T-helper 2 cell (primary cell): ENCODE measurements at regions not wholly inside any gene's neighbourhood (a gene's known extent, or its start where the extent isn't known, plus 50 kb on each side); places are given as distances from the start of the nearest gene placed in this dataset.

Experiments used
- DNase-seq, 5 experiments: peaks; one replicate each; pipeline versions ENCODE4 v3.0.0 to v3.0.0-alpha.2; 2012 to 2022

DNA sequence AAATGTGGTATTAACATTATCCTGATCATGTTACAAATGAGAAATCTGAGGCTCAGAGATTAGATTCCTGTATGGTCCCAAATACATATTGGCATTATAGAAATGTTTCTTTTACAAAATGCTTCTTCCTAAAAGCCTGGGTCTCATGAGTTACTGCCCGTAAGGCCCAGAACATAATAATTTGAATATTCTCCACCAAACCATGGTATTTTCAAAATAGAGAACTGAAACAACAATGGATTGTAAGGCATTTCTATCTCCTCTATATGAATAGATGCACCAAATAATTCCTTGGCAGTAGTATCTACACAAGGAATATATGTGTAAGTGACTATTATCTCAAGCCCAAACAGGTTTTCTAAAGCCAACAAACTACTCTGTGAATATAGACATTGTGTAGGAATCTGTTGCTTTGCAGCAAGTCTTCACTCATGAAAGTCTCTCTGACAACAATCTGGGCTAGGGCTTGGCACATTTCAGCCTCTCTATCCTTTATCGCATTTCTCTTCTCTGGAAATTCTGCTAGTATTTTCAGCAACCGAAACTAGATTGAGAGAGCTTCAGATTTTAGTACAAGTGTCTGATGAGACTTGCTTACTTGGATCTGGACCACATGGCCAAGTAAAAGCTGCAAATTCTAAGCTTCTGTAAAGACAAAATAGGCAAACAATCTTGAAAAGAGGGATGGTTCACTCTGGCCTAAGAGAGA lies 112.8 kb upstream of the ARHGAP20 start:
- DNase-seq: no peak

DNA sequence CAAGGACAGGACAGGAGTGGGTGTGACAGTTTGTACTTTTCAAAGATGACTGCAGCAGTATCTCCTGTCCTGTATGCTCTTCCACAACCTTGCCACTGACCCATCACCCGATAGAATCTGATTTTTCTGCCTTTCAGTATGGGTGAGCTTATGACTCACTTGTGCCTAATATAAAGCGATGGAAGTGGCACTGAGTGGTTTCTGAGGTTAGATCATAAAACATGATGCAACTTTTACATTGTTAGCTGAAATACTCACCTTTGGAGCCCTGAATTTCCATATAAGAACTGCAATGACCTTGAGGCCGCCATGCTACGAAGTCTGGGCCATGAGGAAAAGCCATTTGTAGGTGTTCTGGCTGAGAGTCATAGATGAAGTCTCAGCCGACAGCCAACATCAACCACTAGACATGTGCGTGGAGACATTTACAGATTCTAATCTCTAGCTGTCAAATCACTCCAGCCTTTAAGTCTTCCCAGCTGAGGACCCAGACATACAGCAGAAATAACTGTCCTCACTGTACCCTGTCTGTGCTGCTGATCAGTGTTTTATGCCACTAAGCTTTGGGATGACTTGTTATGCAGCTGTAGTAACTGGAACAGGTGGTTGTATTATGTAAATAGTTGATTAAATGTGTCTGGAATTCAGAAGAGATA lies 105.9 kb upstream of the ARHGAP20 start:
- DNase-seq: peak in 1 of 5 experiments; percentile 58

GRCh38 chr11:110812086-110812733 lies 100.0 kb upstream of the ARHGAP20 start:
- no peak for DNase-seq

- DNase-seq: no peak
Measured at GRCh38 chr11:110809417-110810199, 97.4 kb upstream of the ARHGAP20 start.

DNA sequence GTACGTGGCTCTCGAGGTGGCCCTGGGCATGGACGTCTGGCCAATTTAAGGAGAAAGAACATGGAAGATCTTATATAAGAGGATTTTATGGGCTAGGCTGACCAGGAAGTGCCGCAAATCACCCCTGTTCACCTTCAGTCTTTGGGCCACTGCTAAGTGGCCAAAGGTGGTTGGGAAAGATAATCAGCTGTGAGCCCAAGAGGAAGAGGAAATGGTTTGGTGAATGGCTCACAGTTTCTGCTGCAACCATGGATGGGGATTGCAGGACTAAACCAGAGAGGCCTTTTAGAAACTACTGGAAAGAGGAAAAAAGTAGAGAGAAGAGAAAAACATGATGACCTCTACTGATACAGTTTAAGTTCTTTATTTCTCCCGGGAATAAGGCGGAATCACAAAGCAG lies 96.0 kb upstream of the ARHGAP20 start:
- no peak for DNase-seq

DNA sequence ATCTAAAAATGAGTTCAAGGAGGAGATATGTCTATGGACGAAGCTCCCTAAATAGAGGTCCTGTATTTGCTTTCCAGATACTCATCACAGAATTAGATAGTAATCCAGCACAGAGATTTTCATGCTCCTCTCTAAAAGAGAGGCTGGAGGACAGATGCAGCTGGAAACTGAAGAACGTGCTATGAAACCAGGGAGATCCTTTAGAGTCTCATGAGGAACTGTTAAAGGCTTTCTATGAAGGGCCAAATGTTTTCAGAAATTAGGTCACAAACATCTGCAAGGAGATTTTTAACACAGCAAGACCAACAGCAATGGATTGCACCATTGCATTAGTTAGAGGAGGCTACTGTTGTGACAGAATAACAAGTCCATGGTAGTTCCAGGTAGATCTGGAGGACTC lies 95.6 kb upstream of the ARHGAP20 start:
- DNase-seq: no peak

- no peak for DNase-seq
Measured at GRCh38 chr11:110805756-110806155, 93.5 kb upstream of the ARHGAP20 start.

DNA sequence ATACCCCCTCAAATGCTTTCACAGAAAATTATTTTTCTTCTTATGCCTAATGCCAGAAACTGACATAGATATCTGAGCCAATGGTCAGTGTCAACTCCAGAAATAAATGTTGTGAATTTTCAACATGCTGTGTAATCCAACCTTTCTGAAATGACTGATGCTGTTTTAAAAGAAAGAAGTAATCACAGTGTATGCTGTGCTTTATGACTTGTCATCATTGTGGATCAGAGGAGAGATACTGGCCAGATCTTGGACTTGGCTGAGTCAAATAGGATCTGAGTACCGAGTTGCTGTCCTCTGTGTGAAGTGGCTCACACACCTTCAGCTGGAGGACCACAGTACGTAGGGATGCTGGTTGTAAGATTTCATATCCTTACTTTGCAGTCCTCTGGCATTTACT lies 89.9 kb upstream of the ARHGAP20 start:
- DNase-seq: no peak

DNA sequence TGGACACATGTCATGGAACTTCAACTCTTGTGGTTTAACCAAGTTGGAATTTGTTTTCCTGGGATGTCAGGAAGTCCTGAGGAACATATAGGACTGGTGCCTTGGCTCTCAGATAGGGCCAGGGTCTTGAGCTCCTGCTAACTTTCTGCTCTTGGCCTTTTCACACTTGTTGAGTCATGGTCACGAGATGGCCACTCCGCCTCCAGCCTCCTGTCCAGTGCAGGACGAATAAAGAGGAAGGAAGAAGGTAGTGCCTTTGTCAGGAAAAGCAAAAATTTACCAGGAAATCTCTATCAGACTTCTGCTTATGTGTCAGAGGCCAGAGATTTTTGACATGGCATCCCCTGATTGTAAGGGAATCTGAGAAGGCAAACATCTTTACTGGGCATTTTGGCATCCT lies 89.1 kb upstream of the ARHGAP20 start:
- DNase-seq: no peak

- DNase-seq: no peak
Measured at GRCh38 chr11:110798201-110798900, 86.1 kb upstream of the ARHGAP20 start.

- no peak for DNase-seq
Measured at GRCh38 chr11:110797453-110797852, 85.2 kb upstream of the ARHGAP20 start.

DNA sequence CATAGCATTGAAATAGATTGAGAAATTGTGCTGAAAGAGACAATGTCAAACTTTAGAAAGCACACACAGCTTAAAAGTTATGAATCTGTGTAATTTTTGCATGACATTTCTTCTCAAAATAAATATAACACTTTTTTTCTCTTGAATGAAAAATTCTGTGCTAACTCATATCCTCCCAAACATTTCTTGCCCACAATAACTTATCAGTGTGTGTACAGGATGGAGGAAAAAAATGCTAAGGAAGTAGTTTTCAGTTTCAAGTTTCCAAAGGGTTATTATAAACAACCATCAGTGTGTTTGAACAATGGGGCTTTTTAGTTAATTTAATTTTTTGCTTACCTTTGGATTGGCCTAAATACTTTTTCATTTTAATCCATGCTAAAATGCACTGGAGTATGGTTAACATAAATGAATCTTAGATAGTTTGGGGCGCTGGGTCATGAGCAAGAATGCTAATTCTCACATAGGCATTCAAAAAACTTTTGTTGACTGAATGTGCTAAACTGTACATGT lies 82.9 kb upstream of the ARHGAP20 start:
- no peak for DNase-seq

DNA sequence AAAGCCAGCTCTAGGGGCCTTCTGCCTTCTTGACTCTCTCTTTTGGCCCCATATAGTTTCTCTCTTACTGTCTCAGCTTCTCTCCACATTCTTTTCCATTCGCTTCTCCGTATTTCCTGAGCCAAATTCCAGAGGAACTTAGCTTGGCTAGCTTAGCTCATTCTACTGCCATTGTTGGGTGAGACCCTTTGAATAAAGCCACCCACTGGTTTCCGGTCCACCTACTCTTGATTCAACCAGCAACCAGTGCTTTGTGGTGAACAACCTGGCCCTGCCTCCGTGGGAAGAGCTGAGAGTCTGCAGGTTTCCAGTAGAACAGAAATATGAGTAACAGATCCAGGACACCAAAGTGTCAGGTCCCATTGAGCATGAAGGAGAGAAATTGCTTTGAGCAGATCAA lies 81.3 kb upstream of the ARHGAP20 start:
- DNase-seq: no peak

DNA sequence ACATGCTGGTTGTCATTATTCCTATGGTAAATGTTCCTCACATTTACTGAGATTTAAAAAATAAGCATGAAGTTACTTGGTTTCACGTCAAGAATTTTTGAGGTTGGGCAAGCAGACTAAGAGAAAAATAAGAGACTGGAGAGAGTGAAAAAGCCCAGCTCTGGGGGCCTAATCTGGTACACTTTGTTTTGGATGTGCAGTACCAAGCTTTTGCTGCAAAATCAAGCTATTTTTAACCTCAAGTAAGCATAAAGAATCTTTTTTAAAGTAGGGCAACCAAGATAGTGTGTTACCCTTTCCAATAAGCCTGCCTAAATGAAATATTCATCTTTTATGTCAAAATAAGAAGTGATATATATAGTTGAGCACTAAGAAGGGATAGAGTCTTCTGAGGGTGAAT lies 79.4 kb upstream of the ARHGAP20 start:
- no peak for DNase-seq

DNA sequence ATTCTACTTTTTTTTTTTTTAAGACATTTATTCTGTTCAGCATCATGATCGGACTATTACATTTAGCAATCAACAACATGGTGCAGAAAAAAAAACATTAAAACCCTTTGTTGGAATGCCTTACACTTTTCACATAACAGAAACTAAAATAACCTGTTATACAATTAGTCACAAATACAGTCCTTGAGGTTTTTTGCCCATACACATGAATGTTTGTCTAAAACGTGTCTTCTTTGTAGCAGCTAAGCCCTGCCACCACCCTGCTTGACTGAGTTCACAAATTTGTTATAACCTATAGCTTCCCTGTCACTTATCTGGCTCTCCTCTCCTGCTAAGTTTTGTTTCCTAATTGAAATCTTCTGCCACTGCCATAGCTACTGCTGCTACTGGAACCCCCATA lies 75.4 kb upstream of the ARHGAP20 start:
- no peak for DNase-seq

GRCh38 chr11:110786226-110786902 lies 74.1 kb upstream of the ARHGAP20 start:
- DNase-seq: no peak

DNA sequence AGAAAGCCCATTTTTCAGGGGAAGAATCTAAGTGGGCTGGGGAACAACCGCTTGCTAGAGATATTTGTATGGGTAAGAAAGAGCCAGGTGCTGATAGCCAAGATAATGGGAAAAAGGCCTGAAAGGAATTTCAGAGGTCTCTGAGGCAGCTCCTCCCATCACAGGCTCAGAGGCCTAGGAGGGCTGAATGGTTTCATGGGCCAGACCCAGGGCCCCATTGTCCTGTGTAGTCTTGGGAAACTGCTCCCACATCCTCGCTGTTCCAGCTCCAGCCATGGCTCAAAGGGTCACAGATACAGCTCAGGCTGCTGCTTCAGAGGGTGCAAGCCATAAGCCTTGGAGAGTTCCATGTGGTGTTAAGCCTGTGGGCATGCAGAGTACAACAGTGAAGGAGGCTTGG lies 73.2 kb upstream of the ARHGAP20 start:
- no peak for DNase-seq

- DNase-seq: no peak
Measured at GRCh38 chr11:110782616-110783015, 70.4 kb upstream of the ARHGAP20 start.

- no peak for DNase-seq
Measured at GRCh38 chr11:110779108-110779507, 66.9 kb upstream of the ARHGAP20 start.

DNA sequence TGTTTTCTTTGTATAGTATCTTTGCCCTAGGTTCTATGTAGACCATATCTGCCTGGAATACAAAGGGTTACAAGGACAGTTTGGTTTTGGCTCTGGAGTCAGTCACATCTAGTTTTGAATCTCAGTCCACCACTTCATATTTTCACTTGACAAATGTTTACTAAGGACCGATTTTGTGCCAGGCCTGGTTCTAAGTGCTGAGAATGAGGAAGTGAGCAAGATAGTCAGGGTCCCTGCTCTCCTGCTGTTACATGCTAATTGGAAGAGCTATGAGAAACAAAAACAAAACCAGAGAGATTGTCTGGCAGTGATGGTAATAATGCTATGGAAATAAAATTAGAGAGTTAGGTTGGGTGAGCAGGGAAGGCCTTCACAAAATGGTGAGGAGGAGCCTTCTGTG lies 66.1 kb upstream of the ARHGAP20 start:
- DNase-seq: no peak

GRCh38 chr11:110777775-110778174 lies 65.5 kb upstream of the ARHGAP20 start:
- DNase-seq: no peak

GRCh38 chr11:110776081-110776480 lies 63.8 kb upstream of the ARHGAP20 start:
- no peak for DNase-seq
